WTC11 (cell line): ENCODE measurements at regions not wholly inside any gene's neighbourhood (a gene's known extent, or its start where the extent isn't known, plus 50 kb on each side); places are given as distances from the start of the nearest gene placed in this dataset.

ENCODE experiments used
- ARID4B ChIP-seq: sonication (generic); formaldehyde crosslinking; IDR thresholded peaks from 2 replicates; pipeline ENCODE4 v1.8.0; 2023; ENCODE audit warnings: missing genetic modification reagents, mild to moderate bottlenecking, borderline replicate concordance
- CBFB ChIP-seq: sonication (generic); formaldehyde crosslinking; IDR thresholded peaks from 2 replicates; pipeline ENCODE4 v1.8.1; 2022; ENCODE audit warnings: mild to moderate bottlenecking, low read depth, missing genetic modification reagents
- CREB1 ChIP-seq: sonication (generic); formaldehyde crosslinking; IDR thresholded peaks from 2 replicates; pipeline ENCODE4 v1.8.0; 2023; ENCODE audit warnings: mild to moderate bottlenecking, missing genetic modification reagents
- CTCF ChIP-seq: fragments of 200-600 bp; IDR thresholded peaks from 2 replicates; pipeline ENCODE4 v1.8.0; 2022; ENCODE audit warnings: antibody characterized with exemption
- IRF1 ChIP-seq: sonication (generic); formaldehyde crosslinking; IDR thresholded peaks from 2 replicates; pipeline ENCODE4 v1.8.0; 2023; ENCODE audit warnings: missing genetic modification reagents
- MAX ChIP-seq: sonication (generic); formaldehyde crosslinking; IDR thresholded peaks from 2 replicates; pipeline ENCODE4 v1.8.0; 2022; ENCODE audit warnings: mild to moderate bottlenecking, missing genetic modification reagents

GRCh38 chr13:76638181-76638580 is 248.0 kb downstream of the KCTD12 start:
- TF ChIP-seq CTCF: no peak
- TF ChIP-seq CBFB (CRISPR knock-in tag): no peak
- no peak for TF ChIP-seq MAX (CRISPR knock-in tag)
- TF ChIP-seq ARID4B (CRISPR knock-in tag): no peak
- no peak for TF ChIP-seq CREB1 (CRISPR knock-in tag)
- TF ChIP-seq IRF1 (CRISPR knock-in tag): no peak
